ENCODE measurements at regions not wholly inside any gene's neighbourhood (a gene's known extent, or its start where the extent isn't known, plus 50 kb on each side); places are given as distances from the start of the nearest gene placed in this dataset.

DNA sequence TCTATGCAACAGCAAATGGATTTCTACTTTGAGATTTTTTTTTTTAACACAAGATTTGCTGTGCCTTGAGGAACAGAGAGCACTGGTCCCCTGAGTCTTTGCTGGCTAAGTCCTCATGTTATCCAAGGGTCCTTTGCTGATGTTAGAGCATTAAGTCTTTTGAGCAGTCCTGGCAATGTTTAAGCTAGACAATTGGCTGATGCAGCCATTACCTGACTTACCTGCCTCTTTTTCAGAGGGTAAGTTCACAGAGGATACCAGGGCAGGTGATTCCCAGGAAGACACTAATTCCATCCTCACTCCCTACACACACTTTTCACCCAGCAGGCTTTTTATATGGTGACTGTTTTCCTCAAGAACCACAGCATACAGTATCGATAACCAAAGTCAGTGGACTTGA lies 337.7 kb downstream of the HDGFL1 start:
- FAIRE-seq: no peak
- H2AFZ ChIP-seq (ENCODE audit: low read length): no peak overlapping the region
- CTCF ChIA-PET (ENCODE audit: low intra/inter-chr PET ratio, low total read pairs): no interaction called here
- TF ChIP-seq MAFF (IDR thresholded peaks at IDR 0.05; ENCODE audit: low read depth, low read length): peak; percentile 54
- TF ChIP-seq TARDBP (CRISPR knock-in tag; IDR thresholded peaks at IDR 0.05): no peak
- peak; percentile 65 to 67 for TF ChIP-seq MAFK (conservative IDR thresholded peaks at IDR 0.05 in 1 of 2, IDR thresholded peaks at IDR 0.05 in 1 of 2; ENCODE audit: low read length in 2 of 2)
- no peaks in the 10 kb centered on the region for H3K79me2 ChIP-seq (ENCODE audit: insufficient read depth, low read length)
- H3K9me3 ChIP-seq (ENCODE audit: low read length): peaks cover 85% of the 10 kb centered on the region
- intact Hi-C loops (cut with micrococcal nuclease; ENCODE audit: unreplicated experiment) (no loop called here), in situ Hi-C loops (cut with HindIII; ENCODE audit: extremely low pct_ligation_motif_present, low pct_unique_long_range_greater_than_20kb) (no loop called here)
- H3K36me3 ChIP-seq (replicated peaks in 1 of 2; ENCODE audit: control insufficient read depth in 1 of 2, insufficient read depth in 2 of 2, low read length in 2 of 2): no peaks in the 10 kb centered on the region
- H3K4me1 ChIP-seq (ENCODE audit: insufficient read depth, low read length): no peaks in the 10 kb centered on the region
- no peaks in the 10 kb centered on the region for H3K27me3 ChIP-seq (ENCODE audit: control insufficient read depth in 1 of 2, insufficient read depth in 2 of 2, low read length in 2 of 2)
- no peak for DNase-seq (ENCODE audit: low spot score)
- POLR2A ChIA-PET: no interaction called here
- WGBS (ENCODE audit: low lambda C conversion rate): 32% methylated on average over 1 of the region's 1 CpG
- no peak for ATAC-seq
- BruUV-seq (replicated peaks): no TSS peak
- no peak overlapping the region for H3K27ac ChIP-seq (ENCODE audit: extremely low read length, insufficient read depth, low read length)
- no peak overlapping the region for H3K9ac ChIP-seq (ENCODE audit: insufficient read depth, low read depth, low read length)
- H4K20me1 ChIP-seq (ENCODE audit: insufficient read depth, low read length): no peaks in the 10 kb centered on the region
- H3K4me2 ChIP-seq (ENCODE audit: low read depth, low read length): no peak overlapping the region
- H3K4me3 ChIP-seq (replicated peaks in 1 of 3; ENCODE audit: insufficient read depth in 1 of 3, low read depth in 2 of 3, low read length in 3 of 3): no peak overlapping the region

- Histone ChIP-seq H3K79me2 (ENCODE audit: insufficient read depth, low read length) (no peaks in the 10 kb centered on the region), H2AFZ (ENCODE audit: low read length) (no peak overlapping the region), H3K4me2 (ENCODE audit: low read depth, low read length) (no peak overlapping the region), H3K9ac (ENCODE audit: insufficient read depth, low read depth, low read length) (no peak overlapping the region), H3K36me3 (replicated peaks in 1 of 2; ENCODE audit: control insufficient read depth in 1 of 2, insufficient read depth in 2 of 2, low read length in 2 of 2) (no peaks in the 10 kb centered on the region), H3K4me1 (ENCODE audit: insufficient read depth, low read length) (no peaks in the 10 kb centered on the region), H3K27ac (ENCODE audit: extremely low read length, insufficient read depth, low read length) (no peak overlapping the region), H3K27me3 (ENCODE audit: control insufficient read depth in 1 of 2, insufficient read depth in 2 of 2, low read length in 2 of 2) (no peaks in the 10 kb centered on the region), H4K20me1 (ENCODE audit: insufficient read depth, low read length) (no peaks in the 10 kb centered on the region), H3K4me3 (replicated peaks in 1 of 3; ENCODE audit: insufficient read depth in 1 of 3, low read depth in 2 of 3, low read length in 3 of 3) (no peak overlapping the region), H3K9me3 (ENCODE audit: low read length) (peaks cover 94% of the 10 kb centered on the region)
- DNase-seq (ENCODE audit: low spot score) (no peak), FAIRE-seq (no peak), ATAC-seq (no peak)
- BruUV-seq (replicated peaks): no TSS peak
- 17% methylated on average over 4 of the region's 4 CpGs for WGBS (ENCODE audit: low lambda C conversion rate)
- TF ChIP-seq ZNF432 (CRISPR knock-in tag; IDR thresholded peaks at IDR 0.05; ENCODE audit: borderline replicate concordance): no peak
- TF ChIP-seq MIXL1 (CRISPR knock-in tag; IDR thresholded peaks at IDR 0.05): no peak
- TF ChIP-seq NFYC (CRISPR knock-in tag; IDR thresholded peaks at IDR 0.05): no peak
- no peak for TF ChIP-seq FOSL1 (CRISPR knock-in tag; IDR thresholded peaks at IDR 0.05; ENCODE audit: borderline replicate concordance)
- TF ChIP-seq IRF1 (CRISPR knock-in tag; IDR thresholded peaks at IDR 0.05; ENCODE audit: low read depth): no peak
- TF ChIP-seq ZNF350 (CRISPR knock-in tag; IDR thresholded peaks at IDR 0.05; ENCODE audit: borderline replicate concordance, low read depth): no peak
- TF ChIP-seq ARID2 (CRISPR knock-in tag; IDR thresholded peaks at IDR 0.05; ENCODE audit: borderline replicate concordance): no peak
- no peak for TF ChIP-seq ZNF326 (CRISPR knock-in tag; IDR thresholded peaks at IDR 0.05; ENCODE audit: borderline replicate concordance)
- TF ChIP-seq TRAFD1 (CRISPR knock-in tag; IDR thresholded peaks at IDR 0.05; ENCODE audit: borderline replicate concordance): no peak
- TF ChIP-seq ZNF577 (CRISPR knock-in tag; IDR thresholded peaks at IDR 0.05; ENCODE audit: borderline replicate concordance, low read depth): no peak
- no peak for TF ChIP-seq GATAD1 (CRISPR knock-in tag; IDR thresholded peaks at IDR 0.05)
- no peak for TF ChIP-seq SUZ12 (IDR thresholded peaks at IDR 0.05; ENCODE audit: low read depth, low read length)
- no peak for TF ChIP-seq ZMYM4 (CRISPR knock-in tag; IDR thresholded peaks at IDR 0.05)
- TF ChIP-seq RXRB (CRISPR knock-in tag; IDR thresholded peaks at IDR 0.05; ENCODE audit: borderline replicate concordance): no peak
- intact Hi-C loops (cut with micrococcal nuclease; ENCODE audit: unreplicated experiment): no loop called here
- in situ Hi-C loops (cut with HindIII; ENCODE audit: extremely low pct_ligation_motif_present, low pct_unique_long_range_greater_than_20kb): no loop called here
- ChIA-PET CTCF (ENCODE audit: low intra/inter-chr PET ratio, low total read pairs) (no interaction called here), POLR2A (no interaction called here)
These were observed 341.0 kb downstream of the HDGFL1 start for GRCh38 chr6:22910370-22910769.

Data from HepG2 (cell line).